ENCODE measurements at regions not wholly inside any gene's neighbourhood (a gene's known extent, or its start where the extent isn't known, plus 50 kb on each side); places are given as distances from the start of the nearest gene placed in this dataset.

DNA sequence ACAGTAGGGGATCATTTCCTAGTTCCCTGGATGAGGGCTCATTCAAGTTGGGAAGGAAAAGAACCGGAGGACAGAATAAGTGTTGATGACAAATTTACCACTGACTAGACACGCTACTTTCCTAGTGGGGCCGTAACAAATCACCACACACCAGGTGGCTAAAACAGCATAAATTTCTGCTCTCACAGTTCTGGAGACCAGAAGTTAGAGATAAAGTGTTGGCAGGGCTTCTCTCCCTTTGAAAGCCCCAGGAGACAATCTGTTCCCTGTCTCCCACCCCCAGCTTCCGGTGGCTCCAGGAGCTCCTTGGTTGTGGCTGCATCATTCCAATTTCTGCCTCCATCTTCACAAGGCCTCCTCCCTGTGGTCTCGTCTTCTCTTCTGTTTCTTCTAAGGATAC, 65.4 kb upstream of the ARGLU1 start:
- TF ChIP-seq, protein P1, sequence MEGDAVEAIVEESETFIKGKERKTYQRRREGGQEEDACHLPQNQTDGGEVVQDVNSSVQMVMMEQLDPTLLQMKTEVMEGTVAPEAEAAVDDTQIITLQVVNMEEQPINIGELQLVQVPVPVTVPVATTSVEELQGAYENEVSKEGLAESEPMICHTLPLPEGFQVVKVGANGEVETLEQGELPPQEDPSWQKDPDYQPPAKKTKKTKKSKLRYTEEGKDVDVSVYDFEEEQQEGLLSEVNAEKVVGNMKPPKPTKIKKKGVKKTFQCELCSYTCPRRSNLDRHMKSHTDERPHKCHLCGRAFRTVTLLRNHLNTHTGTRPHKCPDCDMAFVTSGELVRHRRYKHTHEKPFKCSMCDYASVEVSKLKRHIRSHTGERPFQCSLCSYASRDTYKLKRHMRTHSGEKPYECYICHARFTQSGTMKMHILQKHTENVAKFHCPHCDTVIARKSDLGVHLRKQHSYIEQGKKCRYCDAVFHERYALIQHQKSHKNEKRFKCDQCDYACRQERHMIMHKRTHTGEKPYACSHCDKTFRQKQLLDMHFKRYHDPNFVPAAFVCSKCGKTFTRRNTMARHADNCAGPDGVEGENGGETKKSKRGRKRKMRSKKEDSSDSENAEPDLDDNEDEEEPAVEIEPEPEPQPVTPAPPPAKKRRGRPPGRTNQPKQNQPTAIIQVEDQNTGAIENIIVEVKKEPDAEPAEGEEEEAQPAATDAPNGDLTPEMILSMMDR (IDR thresholded peaks at IDR 0.05) = no peak
- no peak for TF ChIP-seq POLR2A (IDR thresholded peaks at IDR 0.05)

All from thyroid gland (tissue), 4 donors.